GM19455 (cell line): ENCODE measurements at regions not wholly inside any gene's neighbourhood (a gene's known extent, or its start where the extent isn't known, plus 50 kb on each side); places are given as distances from the start of the nearest gene placed in this dataset.
"Not testable (repeated sequence)": the region's sequence is repeated elsewhere in the genome, so short reads cannot be mapped to it uniquely, and the experiment has no call there.

ENCODE experiments used
- ATAC-seq: cut with Tn5 transposase; IDR thresholded peaks from one replicate; pipeline ENCODE4 v1.9.1; 2021; ENCODE audit not compliant: unreplicated experiment

GRCh38 chr6:12348530-12349511 is 58.7 kb downstream of the EDN1 start:
- no peak for ATAC-seq

- ATAC-seq, result no peak
Observed at GRCh38 chr6:12350644-12351170, 60.5 kb downstream of the EDN1 start.

DNA sequence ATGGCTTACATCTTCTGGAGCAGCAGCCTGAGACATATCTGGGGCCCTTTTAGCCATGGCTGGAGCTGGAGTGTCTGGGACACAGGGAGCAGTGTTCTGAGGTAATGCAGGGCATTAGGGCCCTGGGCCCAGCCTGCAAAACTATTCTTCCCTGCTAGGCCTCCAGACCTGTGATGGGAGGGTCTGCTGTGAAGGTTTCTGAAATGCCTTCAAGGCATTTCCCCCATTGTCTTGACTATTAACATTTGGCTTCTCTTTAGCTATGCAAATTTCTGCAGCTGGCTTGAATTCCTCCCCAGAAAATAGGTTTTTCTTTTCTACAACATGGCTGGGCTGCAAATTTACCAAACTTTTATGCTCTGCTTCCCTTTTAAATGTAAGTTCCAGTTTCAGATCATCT is 61.5 kb downstream of the EDN1 start:
- ATAC-seq, result no peak

- ATAC-seq, result no peak
Observed at GRCh38 chr6:12353731-12354130, 63.6 kb downstream of the EDN1 start.

GRCh38 chr6:12354499-12354898 is 64.3 kb downstream of the EDN1 start:
- ATAC-seq, result no peak

GRCh38 chr6:12355354-12355753 is 65.2 kb downstream of the EDN1 start:
- no peak for ATAC-seq

- no peak for ATAC-seq
Observed at GRCh38 chr6:12356431-12356830, 66.3 kb downstream of the EDN1 start.

DNA sequence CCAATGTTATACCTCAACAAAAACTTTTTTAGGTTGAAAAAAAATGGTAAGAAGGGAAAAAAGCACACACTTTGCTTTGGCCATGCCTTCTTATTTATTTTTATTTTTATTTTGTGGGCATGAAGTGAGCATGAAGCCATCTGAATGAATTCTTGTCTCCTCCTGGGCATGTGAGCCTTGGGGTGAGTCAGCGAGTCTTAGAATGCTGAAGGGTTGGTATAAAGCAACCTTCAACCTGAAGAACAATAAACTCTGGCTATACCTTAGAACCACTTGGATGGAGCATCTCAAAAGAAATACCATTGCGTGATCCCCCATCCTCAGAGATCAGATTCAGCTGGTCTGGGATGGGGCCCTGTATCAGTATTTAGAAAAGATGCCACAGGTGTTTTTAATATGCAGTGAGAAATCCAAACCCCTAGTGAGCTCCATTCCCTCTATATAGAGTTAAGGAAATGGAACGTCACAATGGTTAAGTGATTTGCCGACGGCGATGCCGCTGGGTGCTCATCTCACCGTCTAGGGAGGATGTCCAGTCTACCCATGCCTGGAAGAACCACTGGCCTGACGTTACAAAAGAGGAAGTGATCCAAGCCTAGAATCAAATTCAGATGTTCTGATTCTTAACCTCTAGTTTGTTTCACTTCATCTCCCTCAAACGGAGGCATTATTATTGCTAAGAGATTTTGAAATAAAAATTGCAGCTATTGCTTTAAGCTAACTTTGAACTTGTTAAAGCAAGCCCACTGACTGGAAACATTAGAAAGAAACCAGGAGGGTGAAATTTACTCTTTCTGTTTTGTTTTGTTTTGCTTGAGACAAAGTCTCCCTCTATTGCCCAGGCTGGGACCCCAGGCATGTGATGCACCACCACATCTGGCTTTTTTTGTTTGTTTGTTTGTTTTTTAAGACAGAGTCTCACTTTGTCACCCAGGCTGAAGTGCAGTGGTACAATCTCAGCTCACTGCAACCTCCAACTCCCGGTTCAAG is 67.1 kb downstream of the EDN1 start:
- peak; percentile 73 for ATAC-seq

DNA sequence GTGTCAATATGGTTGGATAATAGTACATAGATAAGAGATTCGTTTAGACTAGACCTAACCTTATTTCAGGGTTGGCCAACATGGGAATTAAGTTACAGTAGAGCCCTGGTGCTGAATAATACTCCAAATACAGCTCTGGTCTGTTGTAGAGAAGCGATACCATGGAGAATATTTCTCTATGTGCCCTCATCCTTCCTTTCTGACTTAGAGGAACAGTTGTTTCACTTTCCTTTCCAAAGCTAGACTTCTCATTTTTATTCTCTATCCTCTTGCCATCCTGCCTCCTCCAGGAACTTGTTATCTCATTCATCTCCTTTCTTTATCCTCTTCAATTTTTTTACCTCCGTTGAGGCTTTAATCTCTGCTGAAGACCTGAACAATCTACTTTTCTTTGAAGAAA is 68.9 kb downstream of the EDN1 start:
- ATAC-seq, result no peak

DNA sequence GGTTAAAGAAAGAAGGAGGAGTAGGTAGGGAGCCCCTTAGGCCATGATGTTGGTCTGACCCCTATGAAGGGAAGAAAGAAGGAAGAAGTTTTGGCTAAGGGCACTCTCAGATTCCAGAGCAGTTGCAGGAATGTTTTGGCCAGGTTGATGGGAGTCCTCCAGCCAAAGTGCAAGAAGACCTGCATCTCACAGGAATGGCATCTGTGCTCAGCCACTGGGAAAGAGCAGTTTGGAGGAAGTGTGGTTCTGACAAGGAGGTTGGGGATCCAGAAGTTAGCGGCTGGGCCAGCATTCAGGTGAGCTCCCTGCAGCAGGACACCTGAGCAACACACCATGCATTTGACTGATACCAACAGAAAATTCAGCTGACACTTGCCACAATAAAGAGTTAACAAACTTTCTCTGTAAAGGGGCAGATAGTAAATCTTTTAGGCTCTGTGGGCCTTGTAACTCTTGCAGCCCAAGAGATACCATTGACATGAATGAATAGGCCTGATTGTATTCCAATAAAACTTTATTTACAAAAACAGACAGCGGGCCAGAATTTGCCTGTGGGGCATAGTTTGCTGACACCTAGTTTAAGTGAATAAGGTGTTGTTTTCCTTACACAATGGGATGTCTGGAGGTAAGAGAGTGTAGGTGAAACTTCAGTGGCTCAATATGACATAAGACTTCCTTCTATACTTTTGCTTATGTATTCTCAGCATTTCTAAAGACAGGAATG is 71.0 kb downstream of the EDN1 start:
- ATAC-seq, result no peak

GRCh38 chr6:12363277-12363650 is 73.1 kb downstream of the EDN1 start:
- ATAC-seq, result not testable (repeated sequence)

DNA sequence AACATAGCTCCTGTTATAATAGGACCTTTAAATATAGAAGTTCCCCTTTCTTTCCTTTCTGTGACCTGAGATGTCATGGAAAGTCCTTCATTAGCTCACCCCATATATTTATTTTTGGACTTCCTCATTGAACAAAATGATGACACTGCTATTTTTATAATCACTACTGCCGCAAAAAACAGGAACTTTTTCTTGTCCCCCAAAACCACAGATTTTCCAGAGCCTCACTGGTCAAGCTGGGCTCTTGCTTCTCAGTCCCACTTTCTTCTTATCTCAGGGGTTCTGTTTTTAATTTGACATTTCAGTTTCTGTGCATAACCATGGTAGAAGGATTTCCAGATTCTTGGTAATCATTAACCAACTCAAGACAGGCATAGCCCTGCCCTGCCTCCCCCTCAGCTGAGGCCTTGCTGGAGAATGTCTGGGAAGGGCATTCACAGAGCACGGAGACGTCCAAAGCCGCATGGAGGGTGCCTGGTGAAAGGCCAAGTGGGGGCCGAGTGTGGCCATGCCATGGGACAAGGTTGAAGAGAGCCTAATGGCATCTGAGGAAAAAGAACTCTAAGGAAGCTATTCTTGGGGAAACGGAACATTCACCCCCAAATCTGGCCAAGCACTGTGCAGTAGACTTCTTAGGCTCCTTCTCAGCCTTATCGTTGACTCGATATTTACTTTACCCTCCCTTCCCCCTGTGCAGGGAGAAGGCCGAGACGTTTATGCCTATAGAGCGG is 73.7 kb downstream of the EDN1 start:
- ATAC-seq, result peak; percentile 44

- ATAC-seq, result no peak
Observed at GRCh38 chr6:12364621-12365020, 74.5 kb downstream of the EDN1 start.

GRCh38 chr6:12366731-12367130 is 76.6 kb downstream of the EDN1 start:
- no peak for ATAC-seq

GRCh38 chr6:12367412-12367811 is 77.3 kb downstream of the EDN1 start:
- ATAC-seq, result no peak

DNA sequence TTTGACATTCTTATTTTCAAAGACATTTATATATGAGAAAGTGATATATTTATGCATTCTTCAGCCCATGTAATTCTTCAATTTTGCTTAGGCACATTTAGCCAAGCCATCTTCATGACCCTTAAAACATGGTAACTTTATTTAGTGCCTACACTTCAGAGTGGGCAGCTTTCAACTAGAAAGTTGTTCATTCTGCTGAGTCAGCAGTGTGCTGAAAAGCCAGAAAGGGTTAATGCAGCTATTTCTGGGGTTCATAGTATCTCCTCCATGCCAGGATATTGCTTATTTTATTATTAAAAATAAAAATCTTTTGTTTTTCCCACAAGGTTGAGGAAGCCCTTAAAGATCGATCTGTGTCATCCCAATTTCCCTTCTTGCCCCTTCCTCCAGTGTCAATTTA is 79.2 kb downstream of the EDN1 start:
- no peak for ATAC-seq

DNA sequence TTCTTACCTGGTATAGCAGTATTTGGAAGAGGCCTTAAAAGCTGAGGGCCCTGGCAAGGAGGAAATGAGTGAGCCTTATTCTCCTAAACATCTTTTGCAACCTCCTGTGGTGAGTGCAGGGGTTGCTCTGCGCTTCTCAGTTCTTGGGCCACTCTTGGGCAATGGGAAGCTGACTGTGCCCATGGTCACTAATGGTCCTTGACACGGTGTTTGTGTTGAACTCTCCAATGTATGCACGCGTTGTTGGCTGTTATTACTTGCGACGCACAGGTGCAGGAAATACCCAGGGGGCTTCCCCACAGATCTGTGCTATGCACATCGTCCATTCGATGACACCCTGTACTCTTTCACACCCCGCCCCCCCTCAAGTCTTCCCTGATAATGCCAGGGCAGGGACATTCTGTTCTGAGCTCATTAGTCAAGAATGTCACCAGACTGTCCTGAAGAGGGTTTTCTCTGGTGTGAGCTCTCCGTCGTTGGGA is 79.7 kb downstream of the EDN1 start:
- ATAC-seq, result peak; percentile 55

- ATAC-seq, result no peak
Observed at GRCh38 chr6:12371151-12371550, 81.0 kb downstream of the EDN1 start.

GRCh38 chr6:12371641-12372146 is 81.5 kb downstream of the EDN1 start:
- ATAC-seq, result no peak

DNA sequence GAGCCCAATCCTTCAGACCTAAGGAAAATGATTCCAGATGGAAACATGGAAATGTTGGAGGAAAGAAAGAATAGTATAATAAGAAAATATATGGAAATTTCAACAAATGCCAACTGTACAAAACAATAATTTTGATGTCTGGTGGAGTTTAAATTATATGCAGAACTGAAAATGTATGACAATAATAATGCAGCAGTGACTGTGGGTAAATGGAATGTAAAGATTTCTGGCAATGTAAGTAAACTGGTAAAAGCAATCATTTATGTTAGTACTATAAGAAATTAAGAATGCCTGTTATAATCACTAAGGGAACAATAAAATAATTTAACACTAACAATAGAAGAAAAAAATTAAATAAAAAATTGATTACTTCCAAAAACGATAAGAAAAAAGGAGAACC is 89.0 kb downstream of the EDN1 start:
- no peak for ATAC-seq
